ENCODE measurements at regions not wholly inside any gene's neighbourhood (a gene's known extent, or its start where the extent isn't known, plus 50 kb on each side); places are given as distances from the start of the nearest gene placed in this dataset.
A peak's percentile ranks its signal among the peaks of the same experiment; 100 is the strongest.

DNA sequence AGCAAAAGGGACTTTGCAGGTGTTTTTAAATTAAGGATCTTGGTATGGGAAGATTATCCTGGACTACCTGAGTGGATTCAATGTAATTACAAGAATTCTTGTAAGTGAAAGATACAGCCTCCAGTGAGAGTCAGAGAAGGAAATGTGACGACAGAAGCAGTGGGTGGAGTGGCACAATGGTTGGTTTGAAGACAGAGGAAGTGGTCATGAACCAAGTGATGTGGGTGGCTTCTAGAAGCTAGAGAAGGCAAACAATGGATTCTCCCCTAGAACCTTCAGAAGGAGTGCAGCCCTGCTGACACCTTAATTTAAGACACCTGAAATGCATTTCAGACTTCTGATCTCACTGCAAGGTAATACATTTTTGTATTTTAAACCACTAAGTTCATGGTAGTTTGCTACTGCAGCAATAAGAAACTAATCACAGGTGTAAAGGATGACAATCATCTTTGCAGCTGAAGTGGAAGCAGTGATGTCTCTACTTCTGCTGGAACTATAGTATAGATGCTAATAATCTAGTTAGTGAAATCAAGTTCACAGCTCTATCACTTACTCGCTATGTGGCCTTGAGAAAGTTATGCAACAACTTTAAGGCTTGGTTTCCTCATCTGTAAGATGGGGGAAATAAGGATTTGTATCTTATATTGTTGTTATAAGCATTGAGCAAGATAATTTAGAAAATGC lies 403.4 kb upstream of the SUCLG2 start:
- peak; percentile 23 to 58 for DNase-seq (ENCODE audit: low read depth in 2 of 2)

DNA sequence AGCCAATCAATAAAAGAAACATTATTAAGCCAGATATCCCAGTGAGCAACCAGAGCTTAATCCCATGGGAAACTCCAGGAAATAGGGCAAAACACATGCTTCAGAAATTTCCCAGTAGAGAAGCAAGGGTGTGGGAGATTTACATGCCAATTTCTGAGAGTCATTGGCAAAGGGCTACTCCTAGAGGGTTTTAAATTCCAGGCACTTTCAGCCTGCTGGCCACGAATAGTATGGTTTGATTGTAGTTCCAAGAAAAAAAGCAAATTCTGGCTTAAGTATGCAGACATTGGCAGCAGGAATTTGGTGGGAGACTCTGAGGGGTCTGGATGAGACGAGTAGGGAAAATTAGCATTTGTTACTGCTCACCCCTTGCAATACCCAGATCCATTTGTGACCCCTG lies 402.1 kb upstream of the SUCLG2 start:
- no peak for DNase-seq (ENCODE audit: low read depth in 2 of 2)

GRCh38 chr3:68055215-68055614 lies 400.8 kb upstream of the SUCLG2 start:
- no peak for DNase-seq (ENCODE audit: low read depth in 2 of 2)

- DNase-seq (ENCODE audit: low read depth in 2 of 2) = no peak
These were observed 395.4 kb upstream of the SUCLG2 start for GRCh38 chr3:68049776-68050175.

- no peak for DNase-seq (ENCODE audit: low read depth in 2 of 2)
These were observed 391.6 kb upstream of the SUCLG2 start for GRCh38 chr3:68045976-68046375.

DNA sequence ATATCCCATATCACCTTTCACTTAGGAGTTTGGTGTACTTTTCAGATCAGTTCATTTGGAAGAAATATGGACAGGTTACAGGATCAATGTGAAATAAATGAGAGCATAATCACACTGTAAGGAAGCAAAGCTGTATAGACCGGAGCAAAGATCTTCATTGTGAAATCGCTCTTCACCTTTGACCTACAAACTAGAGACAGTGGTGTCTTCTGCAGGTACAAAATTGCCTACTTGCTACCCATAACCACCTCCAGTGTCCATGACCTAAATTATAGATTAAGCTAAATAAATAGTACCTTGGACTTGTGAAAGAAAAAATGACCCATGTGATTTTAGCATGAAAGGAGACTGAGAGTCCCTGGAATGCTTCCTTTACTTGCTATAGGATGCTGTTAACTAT lies 379.5 kb upstream of the SUCLG2 start:
- no peak for DNase-seq (ENCODE audit: low read depth in 2 of 2)

DNA sequence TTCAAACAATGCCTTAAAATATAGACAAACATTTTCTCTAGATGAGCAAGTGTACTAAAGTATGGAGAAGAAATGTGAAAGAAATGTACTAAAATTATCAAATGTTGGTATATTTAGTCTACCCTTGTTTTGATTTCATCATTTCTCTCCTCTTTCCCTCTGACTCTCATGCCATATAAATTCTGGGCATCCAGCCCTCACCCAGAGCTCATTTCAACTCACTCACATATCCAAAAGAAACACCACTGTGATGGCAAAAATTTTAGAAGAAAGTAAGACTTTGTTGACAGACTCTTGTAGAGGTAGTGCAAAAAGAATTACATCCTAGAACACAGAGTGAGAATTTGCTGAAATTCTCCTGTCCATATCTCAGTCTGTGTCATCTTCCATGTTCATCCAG lies 377.8 kb upstream of the SUCLG2 start:
- DNase-seq (ENCODE audit: low read depth in 2 of 2) = no peak

GRCh38 chr3:68025189-68025588 lies 370.8 kb upstream of the SUCLG2 start:
- DNase-seq (ENCODE audit: low read depth in 2 of 2) = no peak

DNA sequence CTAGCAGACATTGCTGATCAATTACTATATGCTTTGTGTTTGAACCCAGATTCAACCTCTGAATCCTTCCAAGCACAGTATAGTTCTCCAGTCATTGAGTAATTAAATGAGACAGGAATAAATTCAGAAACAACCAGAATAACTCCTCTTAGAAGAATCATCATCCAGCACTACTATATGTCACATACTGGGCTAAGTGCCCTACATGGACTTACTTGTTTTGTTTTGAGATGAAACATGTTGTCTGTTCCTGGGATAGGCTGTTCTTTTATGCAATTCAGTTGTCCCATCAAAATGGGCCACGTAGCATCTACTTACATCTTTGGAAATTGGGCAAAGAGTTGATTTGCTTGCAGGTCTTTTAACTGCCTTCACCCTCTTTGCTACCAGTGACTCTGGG lies 365.5 kb upstream of the SUCLG2 start:
- no peak for DNase-seq (ENCODE audit: low read depth in 2 of 2)

DNA sequence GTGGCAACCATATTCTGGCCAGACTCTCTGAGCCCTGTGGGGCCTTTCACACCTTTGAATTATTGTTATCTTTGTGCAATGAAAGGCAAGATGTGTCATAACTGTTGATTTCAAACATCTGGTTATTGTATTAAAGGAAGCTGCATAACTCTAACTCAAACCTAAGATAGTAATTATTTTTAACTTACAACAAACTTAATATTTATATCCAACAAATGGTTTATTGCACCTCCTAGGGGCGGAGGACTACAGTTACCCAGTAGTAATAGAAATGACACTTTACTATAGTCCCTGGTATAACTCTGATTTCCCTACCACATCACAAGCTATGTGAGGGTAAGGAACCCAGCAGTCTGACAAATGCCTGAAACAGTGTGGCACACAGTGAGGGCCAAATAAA lies 363.9 kb upstream of the SUCLG2 start:
- DNase-seq (ENCODE audit: low read depth in 2 of 2) = no peak

DNA sequence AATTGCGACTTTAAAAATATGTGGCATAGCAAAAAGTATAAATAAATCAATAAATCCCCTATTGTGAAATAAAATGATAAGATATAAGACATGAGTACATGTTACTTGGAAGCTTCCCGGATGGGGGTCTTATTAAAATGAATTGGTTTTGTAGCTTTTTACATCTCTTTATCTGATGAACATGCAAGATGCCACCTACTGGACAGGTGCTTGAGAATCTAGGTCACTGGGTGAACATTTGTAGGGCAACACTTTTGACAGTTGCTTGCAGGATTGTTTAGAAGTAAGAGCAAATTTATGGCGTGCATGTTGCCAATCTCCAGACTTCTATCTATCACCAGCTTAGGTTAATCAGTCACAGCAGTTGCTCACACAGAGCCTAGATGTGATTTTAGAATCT lies 362.7 kb upstream of the SUCLG2 start:
- DNase-seq (ENCODE audit: low read depth in 2 of 2) = no peak

GRCh38 chr3:68009900-68010299 lies 355.5 kb upstream of the SUCLG2 start:
- DNase-seq (ENCODE audit: low read depth in 2 of 2) = no peak

DNA sequence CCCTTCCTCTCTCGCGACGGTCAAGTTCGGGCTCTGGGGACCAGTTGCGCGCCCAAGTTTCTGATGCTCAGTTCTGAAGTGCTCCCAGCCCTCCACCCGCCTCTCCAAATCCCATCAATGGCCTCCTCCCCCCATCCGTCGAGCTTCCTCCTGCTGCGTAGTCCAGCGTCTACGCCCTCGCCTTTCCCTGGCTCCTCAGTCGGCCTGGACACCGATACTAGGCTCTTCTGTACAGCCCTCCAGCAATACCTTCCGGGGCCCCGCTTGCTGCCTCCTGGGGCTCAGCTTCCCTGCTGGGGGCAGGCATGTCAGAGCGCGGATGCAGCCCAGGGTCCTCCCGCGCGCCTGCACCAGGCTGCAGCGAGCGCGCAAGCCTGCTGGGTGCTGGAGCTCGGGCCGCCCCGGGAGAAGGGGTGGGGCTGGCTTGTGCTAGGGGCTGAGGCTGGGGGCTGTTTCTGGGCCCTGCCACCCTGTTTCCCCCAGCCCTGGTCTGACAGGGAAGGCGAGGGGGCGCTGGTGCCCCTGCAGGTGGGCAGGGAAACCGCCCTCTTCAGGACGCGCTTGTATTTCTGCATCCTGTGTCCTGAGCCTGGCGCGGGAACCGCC lies 353.3 kb upstream of the SUCLG2 start:
- peak in 1 of 2 donors; percentile 4 for DNase-seq (ENCODE audit: low read depth in 2 of 2)

DNA sequence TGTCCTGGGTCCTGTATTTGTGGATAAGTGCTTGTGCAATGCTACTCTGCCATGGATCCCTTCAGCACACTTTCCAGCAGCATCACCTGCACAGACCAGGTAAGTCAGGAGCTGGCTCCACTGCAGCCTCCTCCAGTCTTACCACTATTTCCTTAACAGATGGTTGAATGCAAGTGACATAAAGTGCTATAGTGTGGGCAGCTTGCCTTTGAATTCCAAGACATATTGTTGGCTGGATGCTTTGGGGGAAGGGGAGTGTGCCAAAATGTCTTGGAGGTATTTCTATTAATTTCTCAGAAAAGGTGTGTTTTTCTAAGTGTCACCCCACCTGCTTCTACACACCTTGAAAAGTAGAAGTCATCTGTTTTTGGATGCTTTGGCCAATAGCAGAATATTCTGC lies 352.2 kb upstream of the SUCLG2 start:
- no peak for DNase-seq (ENCODE audit: low read depth in 2 of 2)

DNA sequence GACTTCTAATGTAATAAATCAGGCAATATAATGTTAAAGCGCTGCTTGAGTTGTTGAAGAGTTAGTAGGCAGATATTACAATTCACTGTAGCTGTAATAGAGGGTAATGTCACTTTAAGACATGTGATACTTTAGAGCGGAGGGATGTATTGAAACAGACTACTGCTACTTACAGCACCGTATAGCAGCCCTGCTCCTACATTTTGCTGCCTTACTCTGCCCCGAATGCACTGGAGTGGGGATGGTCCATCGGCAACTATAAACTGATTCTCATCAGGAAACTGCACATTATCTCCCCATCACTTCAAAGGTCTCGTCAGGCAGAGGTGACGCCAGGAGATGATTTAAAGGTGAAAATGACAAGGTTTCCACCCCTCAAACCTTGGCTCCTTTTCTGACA lies 349.7 kb upstream of the SUCLG2 start:
- no peak for DNase-seq (ENCODE audit: low read depth in 2 of 2)

DNA sequence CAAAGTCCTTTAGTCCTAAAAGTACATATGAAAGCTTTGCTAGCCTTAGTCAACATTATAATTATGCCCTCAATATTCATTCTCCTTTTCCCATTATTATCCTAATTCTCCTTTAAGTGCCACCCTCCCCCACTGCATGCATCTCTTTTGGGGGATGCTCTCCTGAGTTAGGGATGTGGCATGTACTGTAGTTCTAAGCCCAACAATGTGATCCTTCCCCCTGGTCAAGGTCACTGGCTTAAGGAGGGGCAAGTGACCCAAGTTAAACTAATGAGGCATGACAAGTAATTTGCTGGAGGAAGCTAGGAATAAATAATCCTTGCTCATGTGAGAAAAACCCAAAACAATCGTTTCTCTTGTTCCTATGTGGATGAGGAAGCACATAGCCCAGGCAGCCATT lies 343.9 kb upstream of the SUCLG2 start:
- no peak for DNase-seq (ENCODE audit: low read depth in 2 of 2)

DNA sequence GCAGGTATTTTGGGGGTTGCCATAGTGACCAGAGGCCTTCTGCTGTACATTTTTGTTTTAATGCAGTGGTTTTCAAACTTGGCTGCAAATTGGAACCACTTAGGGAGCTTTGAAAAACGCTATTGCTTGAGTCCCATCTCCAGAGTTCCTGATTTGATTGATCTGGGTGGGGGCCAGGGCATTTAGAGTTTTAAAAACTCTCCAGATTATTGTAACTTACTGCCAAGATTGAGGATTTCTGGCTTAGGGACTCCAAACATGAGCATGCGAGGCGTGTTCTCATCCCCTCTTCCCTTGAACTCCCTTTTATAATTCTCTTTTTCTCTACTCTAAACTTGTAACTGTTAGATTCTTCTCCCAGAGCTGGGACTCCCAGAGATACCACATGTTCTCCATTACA lies 340.8 kb upstream of the SUCLG2 start:
- DNase-seq (ENCODE audit: low read depth in 2 of 2) = no peak

DNA sequence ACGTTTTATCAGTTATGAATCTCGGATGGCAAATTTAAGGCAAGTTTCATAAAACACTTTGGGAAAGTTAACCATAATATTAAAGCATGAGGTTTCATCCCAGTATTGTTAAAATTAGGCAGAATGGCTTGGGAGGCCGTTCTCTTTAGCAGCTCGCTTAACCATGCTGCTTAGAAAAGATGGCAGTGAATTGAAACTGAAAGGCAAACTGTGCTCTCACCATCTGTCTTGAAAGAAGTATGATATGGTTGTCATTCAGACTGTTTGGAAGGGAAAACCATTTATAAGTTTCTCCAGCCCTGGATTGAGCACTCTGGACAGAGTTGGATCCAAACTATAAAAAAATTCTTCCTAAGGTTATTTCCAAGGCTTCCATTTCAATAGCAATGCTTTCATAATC lies 332.3 kb upstream of the SUCLG2 start:
- no peak for DNase-seq (ENCODE audit: low read depth in 2 of 2)

DNA sequence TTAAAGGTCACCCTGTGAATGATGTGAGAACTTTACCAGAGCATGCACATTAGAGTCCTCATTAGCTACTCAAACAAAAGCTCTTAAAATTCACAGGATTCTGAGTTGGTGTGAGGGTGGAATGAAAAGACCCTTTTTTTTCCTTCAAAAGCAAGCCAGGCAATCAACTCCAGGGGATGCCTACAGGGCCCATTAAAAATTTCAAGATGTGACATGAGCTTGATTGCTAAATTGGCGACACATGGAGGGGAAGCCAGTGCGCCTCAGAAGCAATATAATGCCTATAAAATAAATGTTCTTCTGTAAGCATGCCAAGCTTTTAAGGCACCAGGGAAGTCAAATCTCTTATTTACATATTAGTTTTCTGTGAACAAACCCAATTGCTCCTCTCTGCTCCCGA lies 328.8 kb upstream of the SUCLG2 start:
- no peak for DNase-seq (ENCODE audit: low read depth in 2 of 2)

- no peak for DNase-seq (ENCODE audit: low read depth in 2 of 2)
These were observed 326.7 kb upstream of the SUCLG2 start for GRCh38 chr3:67981077-67981476.

- DNase-seq (ENCODE audit: low read depth in 2 of 2) = no peak
These were observed 324.9 kb upstream of the SUCLG2 start for GRCh38 chr3:67979342-67979741.

- no peak for DNase-seq (ENCODE audit: low read depth in 2 of 2)
These were observed 323.4 kb upstream of the SUCLG2 start for GRCh38 chr3:67977762-67978161.

GRCh38 chr3:67976663-67977062 lies 322.3 kb upstream of the SUCLG2 start:
- DNase-seq (ENCODE audit: low read depth in 2 of 2) = no peak

- DNase-seq (ENCODE audit: low read depth in 2 of 2) = no peak
These were observed 310.2 kb upstream of the SUCLG2 start for GRCh38 chr3:67964596-67964995.
